Kidney (tissue), 13 donors: ENCODE measurements at regions not wholly inside any gene's neighbourhood (a gene's known extent, or its start where the extent isn't known, plus 50 kb on each side); places are given as distances from the start of the nearest gene placed in this dataset.

Source experiments
- DNase-seq, 5 donors: peaks; one replicate each; pipeline ENCODE4 v3.0.0-alpha.2; 2013 to 2020
- FAIRE-seq: peaks from 2 replicates; lab custom pipeline; 2012; peaks lifted over from hg19 to GRCh38; lab: Jason Lieb, UNC
- H3K27ac ChIP-seq, 2 donors: one replicate each; pipeline ENCODE4 v1.7.0; 2013; ENCODE audit warnings: low read depth in 2 of 2, low read length in 2 of 2, inconsistent platforms in 1 of 2
- H3K27me3 ChIP-seq: one replicate; pipeline ENCODE4 v1.7.1; 2013; ENCODE audit warnings: low read length, inconsistent platforms; ENCODE audit not compliant: control insufficient read depth, insufficient read depth
- H3K36me3 ChIP-seq, 3 donors: one replicate each; pipeline versions ENCODE4 v1.7.0 to v1.7.1; 2013; ENCODE audit warnings: low read length in 3 of 3, control low read depth in 1 of 3, inconsistent platforms in 1 of 3; ENCODE audit not compliant: insufficient read depth in 3 of 3, control insufficient read depth in 2 of 3
- H3K4me1 ChIP-seq, 3 donors: one replicate each; pipeline versions ENCODE4 v1.7.0 to v1.7.1; 2013; ENCODE audit warnings: low read length in 3 of 3, inconsistent platforms in 1 of 3, low read depth in 1 of 3; ENCODE audit not compliant: control insufficient read depth in 2 of 3, insufficient read depth in 2 of 3
- H3K4me3 ChIP-seq, 3 donors: one replicate each; pipeline versions ENCODE4 v1.7.0 to v1.8.1; 2013; ENCODE audit warnings: low read length in 3 of 3, control low read depth in 1 of 3, inconsistent platforms in 1 of 3
- H3K9ac ChIP-seq, 3 donors: one replicate each; pipeline versions ENCODE4 v1.7.0 to v1.7.1; 2013; ENCODE audit warnings: low read length in 3 of 3, control low read depth in 1 of 3, inconsistent platforms in 1 of 3
- H3K9me3 ChIP-seq, 3 donors: one replicate each; pipeline versions ENCODE4 v1.7.0 to v1.7.1; 2013; ENCODE audit warnings: low read length in 3 of 3, control low read depth in 1 of 3, inconsistent platforms in 1 of 3; ENCODE audit not compliant: control insufficient read depth in 2 of 3, insufficient read depth in 1 of 3
- CTCF ChIP-seq: IDR thresholded peaks from 3 replicates; pipeline ENCODE4 v1.5.1; 2012; ENCODE audit warnings: mild to moderate bottlenecking, moderate library complexity, borderline replicate concordance; ENCODE audit not compliant: insufficient read depth; ENCODE audit errors: extremely low read depth
- intact Hi-C: fragments of 100-400 bp; cut with DNase I; formaldehyde crosslinking; loops from one replicate; pipeline ENCODE4 v1.11.1; 2022
- donor health status: control.
- donor health status: control.
- donor health status: control.
- donor health status: control.
- donor health status: control.
- donor health status: DM: yes; HTN: yes; CAD: no.
- donor health status: Normal renal cell carcinoma (clear cell type).

- Histone ChIP-seq H3K27ac (no peak overlapping the region), H3K36me3 (no peaks in the 10 kb centered on the region), H3K9me3 (no peaks in the 10 kb centered on the region), H3K9ac (no peak overlapping the region), H3K4me1 (no peaks in the 10 kb centered on the region), H3K27me3 (no peaks in the 10 kb centered on the region), H3K4me3 (no peak overlapping the region)
- no peak for FAIRE-seq
- DNase-seq, result peak in 1 of 5 donors; percentile 57
- no peak for TF ChIP-seq CTCF
- intact Hi-C loops, result no loop called here
Observed at GRCh38 chr22:49095366-49095765, 732.3 kb downstream of the BRD1 start.

- Histone ChIP-seq H3K9me3 (no peaks in the 10 kb centered on the region), H3K27ac (no peak overlapping the region), H3K9ac (no peak overlapping the region), H3K4me1 (no peaks in the 10 kb centered on the region), H3K4me3 (no peak overlapping the region), H3K36me3 (no peaks in the 10 kb centered on the region), H3K27me3 (no peaks in the 10 kb centered on the region)
- peak in 1 of 5 donors; percentile 49 for DNase-seq
- no peak for TF ChIP-seq CTCF
- no peak for FAIRE-seq
- intact Hi-C loops, result no loop called here
Observed at GRCh38 chr22:49094858-49095257, 732.8 kb downstream of the BRD1 start.

- Histone ChIP-seq H3K27ac (no peak overlapping the region), H3K36me3 (no peaks in the 10 kb centered on the region), H3K9ac (no peak overlapping the region), H3K27me3 (no peaks in the 10 kb centered on the region), H3K4me1 (no peaks in the 10 kb centered on the region), H3K4me3 (no peak overlapping the region), H3K9me3 (no peaks in the 10 kb centered on the region)
- intact Hi-C loops, result no loop called here
- TF ChIP-seq CTCF, result no peak
- no peak for FAIRE-seq
- peak in 1 of 5 donors; percentile 55 for DNase-seq
Observed at GRCh38 chr22:49094151-49094550, 733.5 kb downstream of the BRD1 start.

- FAIRE-seq (no peak), DNase-seq (peak in 2 of 5 donors; percentile 19 to 53)
- H3K27ac ChIP-seq, result no peak overlapping the region
- intact Hi-C loops, result no loop called here
- no peaks in the 10 kb centered on the region for H3K4me1 ChIP-seq
- H3K4me3 ChIP-seq, result no peak overlapping the region
- H3K36me3 ChIP-seq, result no peaks in the 10 kb centered on the region
- no peak overlapping the region for H3K9ac ChIP-seq
- TF ChIP-seq CTCF, result no peak
- H3K27me3 ChIP-seq, result no peaks in the 10 kb centered on the region
- no peaks in the 10 kb centered on the region for H3K9me3 ChIP-seq
Observed at GRCh38 chr22:49093192-49093880, 734.3 kb downstream of the BRD1 start.
